Parathyroid adenoma (tissue), 2 donors: ENCODE measurements at regions not wholly inside any gene's neighbourhood (a gene's known extent, or its start where the extent isn't known, plus 50 kb on each side); places are given as distances from the start of the nearest gene placed in this dataset.
A peak's percentile ranks its signal among the peaks of the same experiment; 100 is the strongest.

Source experiments
- H2AFZ ChIP-seq: fragments of 300-600 bp; sonication (generic); one replicate; pipeline ENCODE4 v1.7.0; 2017; ENCODE audit warnings: antibody characterized with exemption, mild to moderate bottlenecking
- H3K27ac ChIP-seq: fragments of 300-600 bp; sonication (generic); one replicate; pipeline ENCODE4 v1.7.0; 2017
- H3K27me3 ChIP-seq: fragments of 300-600 bp; sonication (generic); one replicate; pipeline ENCODE4 v1.7.0; 2017; ENCODE audit warnings: low read length; ENCODE audit not compliant: control insufficient read depth, insufficient read depth
- H3K36me3 ChIP-seq: fragments of 300-600 bp; sonication (generic); one replicate; pipeline ENCODE4 v1.7.0; 2017; ENCODE audit warnings: low read length; ENCODE audit not compliant: control insufficient read depth, insufficient read depth
- H3K4me1 ChIP-seq: fragments of 300-600 bp; sonication (generic); one replicate; pipeline ENCODE4 v1.7.0; 2017; ENCODE audit warnings: control low read depth
- H3K4me2 ChIP-seq: fragments of 300-600 bp; sonication (generic); one replicate; pipeline ENCODE4 v1.7.0; 2017; ENCODE audit warnings: low read length
- H3K4me3 ChIP-seq: fragments of 300-600 bp; sonication (generic); one replicate; pipeline ENCODE4 v1.7.0; 2017; ENCODE audit warnings: low read depth, low read length
- H3K79me2 ChIP-seq: fragments of 300-600 bp; sonication (generic); one replicate; pipeline ENCODE4 v1.7.0; 2017; ENCODE audit warnings: control low read depth
- H3K9ac ChIP-seq: fragments of 300-600 bp; sonication (generic); one replicate; pipeline ENCODE4 v1.7.0; 2017; ENCODE audit warnings: mild to moderate bottlenecking
- H3K9me3 ChIP-seq: fragments of 300-600 bp; sonication (generic); one replicate; pipeline ENCODE4 v1.7.0; 2017; ENCODE audit warnings: low read length; ENCODE audit not compliant: control insufficient read depth
- CTCF ChIP-seq: fragments of 300-600 bp; sonication (generic); IDR thresholded peaks from one replicate; pipeline ENCODE4 v1.7.0; 2017; ENCODE audit warnings: antibody characterized with exemption, mild to moderate bottlenecking
- donor health status: primary hyperparathyroidism.

GRCh38 chr4:15234856-15235126 is 193.0 kb upstream of the C1QTNF7 start:
- Histone ChIP-seq H3K79me2 (no peaks in the 10 kb centered on the region), H3K36me3 (no peaks in the 10 kb centered on the region), H3K4me3 (no peak overlapping the region), H3K4me2 (no peak overlapping the region), H3K27ac (no peak overlapping the region), H2AFZ (no peak overlapping the region), H3K9ac (no peak overlapping the region), H3K4me1 (peaks cover 23% of the 10 kb centered on the region), H3K27me3 (no peaks in the 10 kb centered on the region), H3K9me3 (no peaks in the 10 kb centered on the region)
- TF ChIP-seq CTCF = no peak

DNA sequence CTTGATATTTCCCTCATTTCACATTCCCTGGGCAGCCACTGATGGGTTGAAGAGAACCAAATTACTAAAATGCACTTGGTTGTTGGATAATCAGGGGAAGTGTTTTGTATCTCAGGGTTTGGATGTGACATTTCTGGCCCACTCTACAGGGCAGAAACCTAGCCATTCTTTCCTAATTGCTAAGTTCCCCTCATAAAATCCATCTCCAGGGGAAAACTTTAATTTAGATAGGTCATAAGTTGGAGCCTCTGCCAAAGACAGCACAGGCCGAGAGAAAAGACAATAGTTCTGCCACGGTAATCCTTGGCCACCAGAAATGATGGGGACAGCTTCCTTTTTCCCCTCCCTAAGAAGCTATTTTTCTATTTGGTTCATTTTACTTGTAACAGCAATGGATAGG is 192.7 kb upstream of the C1QTNF7 start:
- Histone ChIP-seq H2AFZ (no peak overlapping the region), H3K9me3 (no peaks in the 10 kb centered on the region), H3K4me3 (no peak overlapping the region), H3K4me1 (peaks cover 23% of the 10 kb centered on the region), H3K79me2 (no peaks in the 10 kb centered on the region), H3K36me3 (no peaks in the 10 kb centered on the region), H3K4me2 (no peak overlapping the region), H3K27me3 (no peaks in the 10 kb centered on the region), H3K27ac (no peak overlapping the region), H3K9ac (no peak overlapping the region)
- TF ChIP-seq CTCF = no peak

DNA sequence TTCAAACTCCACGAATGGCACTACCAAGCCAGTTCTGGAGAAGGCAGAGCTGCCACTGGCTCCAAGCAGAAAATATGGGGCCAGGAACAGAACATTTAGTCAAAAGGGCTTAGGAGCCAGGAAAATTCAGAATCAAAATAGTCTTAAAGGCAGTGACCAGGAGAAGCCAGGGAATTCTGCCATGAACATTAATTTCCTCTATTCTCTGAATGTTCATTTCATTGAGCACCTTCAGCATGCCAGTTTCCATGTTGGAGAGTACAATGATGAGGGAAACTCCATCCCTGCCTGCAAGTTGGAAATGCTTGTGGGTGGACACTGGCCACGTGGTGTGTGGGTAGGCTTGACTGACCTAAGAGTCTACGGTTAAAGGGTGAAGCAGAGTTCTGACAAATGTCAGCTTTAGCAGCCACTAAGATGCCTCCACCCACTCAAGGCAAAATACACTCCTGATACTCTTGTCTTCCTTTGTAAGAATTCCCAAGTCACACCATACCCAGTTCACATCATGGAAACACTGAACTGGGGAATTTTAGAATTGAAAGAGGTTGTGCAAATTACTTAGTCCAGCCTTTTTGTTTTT is 190.1 kb upstream of the C1QTNF7 start:
- Histone ChIP-seq H3K4me2 (no peak overlapping the region), H2AFZ (peak overlapping the region; percentile 8), H3K9me3 (no peaks in the 10 kb centered on the region), H3K4me3 (no peak overlapping the region), H3K4me1 (peaks cover 15% of the 10 kb centered on the region), H3K27ac (no peak overlapping the region), H3K79me2 (no peaks in the 10 kb centered on the region), H3K9ac (no peak overlapping the region), H3K27me3 (no peaks in the 10 kb centered on the region), H3K36me3 (no peaks in the 10 kb centered on the region)
- no peak for TF ChIP-seq CTCF

DNA sequence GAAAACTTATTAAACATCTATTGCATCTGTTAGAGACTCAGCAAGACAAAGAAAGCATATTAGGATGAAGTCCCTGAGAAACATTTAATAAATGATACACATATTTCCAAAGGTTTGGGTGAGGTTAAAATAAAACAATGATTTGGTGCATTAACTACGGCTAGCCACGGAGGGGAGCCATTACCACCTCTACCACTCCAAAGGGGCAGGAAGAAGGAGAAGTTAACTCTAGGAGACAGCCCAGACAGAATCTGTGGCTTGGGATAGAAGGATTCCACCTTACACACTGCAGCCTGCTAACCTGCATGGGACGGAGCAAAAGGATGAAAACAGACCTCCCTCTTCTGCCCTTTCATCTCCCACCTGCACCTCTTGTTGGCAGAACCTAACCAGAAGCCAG is 189.1 kb upstream of the C1QTNF7 start:
- Histone ChIP-seq H2AFZ (peak overlapping the region; percentile 16), H3K4me1 (peaks cover 7% of the 10 kb centered on the region), H3K27me3 (no peaks in the 10 kb centered on the region), H3K27ac (no peak overlapping the region), H3K4me3 (no peak overlapping the region), H3K4me2 (peak overlapping the region; percentile 10), H3K9ac (no peak overlapping the region), H3K36me3 (no peaks in the 10 kb centered on the region), H3K9me3 (no peaks in the 10 kb centered on the region), H3K79me2 (no peaks in the 10 kb centered on the region)
- peak; percentile 68 for TF ChIP-seq CTCF

- no peak overlapping the region for H3K27ac ChIP-seq
- no peak overlapping the region for H3K9ac ChIP-seq
- no peaks in the 10 kb centered on the region for H3K9me3 ChIP-seq
- no peak for TF ChIP-seq CTCF
- no peak overlapping the region for H2AFZ ChIP-seq
- H3K79me2 ChIP-seq = no peaks in the 10 kb centered on the region
- no peak overlapping the region for H3K4me3 ChIP-seq
- no peak overlapping the region for H3K4me2 ChIP-seq
- H3K4me1 ChIP-seq = peaks cover 12% of the 10 kb centered on the region
- no peaks in the 10 kb centered on the region for H3K27me3 ChIP-seq
- no peaks in the 10 kb centered on the region for H3K36me3 ChIP-seq
Measured at GRCh38 chr4:15239866-15240265, 188.0 kb upstream of the C1QTNF7 start.
